Activated naive CD8-positive, alpha-beta T cell treated with anti-CD3 and anti-CD28 coated beads, Interleukin-2, amount 50 U/mL, for 24 hours (primary cell): ENCODE measurements at regions not wholly inside any gene's neighbourhood (a gene's known extent, or its start where the extent isn't known, plus 50 kb on each side); places are given as distances from the start of the nearest gene placed in this dataset.

Experiments used
- ATAC-seq: fragments of 150-1000 bp; cut with Tn5 transposase; one replicate; pipeline ENCODE4 v1.10.0; 2021
- DNase-seq: peaks from one replicate; pipeline ENCODE4 v3.0.0; 2021
- H3K27ac Mint-ChIP-seq: one replicate; pipeline ENCODE4 v1.8.0; 2021; ENCODE audit warnings: mild to moderate bottlenecking, mixed read lengths
- H3K27me3 Mint-ChIP-seq: one replicate; pipeline ENCODE4 v1.8.0; 2021; ENCODE audit warnings: mixed read lengths
- H3K36me3 Mint-ChIP-seq: one replicate; pipeline ENCODE4 v1.8.0; 2021; ENCODE audit warnings: low read depth, mixed read lengths
- H3K4me1 Mint-ChIP-seq: one replicate; pipeline ENCODE4 v1.8.0; 2021; ENCODE audit warnings: mixed read lengths
- H3K4me3 Mint-ChIP-seq: one replicate; pipeline ENCODE4 v1.8.0; 2021; ENCODE audit warnings: mild to moderate bottlenecking, moderate library complexity, mixed read lengths
- H3K9me3 Mint-ChIP-seq: one replicate; pipeline ENCODE4 v1.8.0; 2021; ENCODE audit warnings: mixed read lengths

DNA sequence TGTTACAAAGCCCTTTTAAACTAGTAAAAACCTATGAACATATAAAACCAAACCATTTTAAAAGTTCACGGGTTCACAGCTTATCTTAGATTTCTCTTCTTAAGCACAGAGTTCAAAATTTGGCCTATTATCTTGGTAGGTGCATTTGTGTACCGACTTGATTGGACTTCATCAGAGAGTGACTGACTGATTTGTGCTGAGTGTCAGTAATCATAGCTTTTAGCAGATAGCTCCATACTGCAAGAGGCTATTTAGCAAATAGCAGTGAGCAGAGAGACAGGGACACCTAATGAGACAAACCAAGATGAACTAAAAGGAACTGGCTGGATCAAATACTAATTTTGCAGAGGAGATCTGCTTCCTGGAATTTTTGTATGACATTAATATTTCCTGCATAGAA lies 274.5 kb downstream of the PRR16 start:
- H3K4me1 Mint-ChIP-seq: no peaks in the 10 kb centered on the region
- no peak overlapping the region for H3K27ac Mint-ChIP-seq
- H3K27me3 Mint-ChIP-seq: no peaks in the 10 kb centered on the region
- H3K9me3 Mint-ChIP-seq: peaks cover 7% of the 10 kb centered on the region
- H3K36me3 Mint-ChIP-seq: no peaks in the 10 kb centered on the region
- ATAC-seq (no peak), DNase-seq (no peak)
- H3K4me3 Mint-ChIP-seq: no peak overlapping the region

DNA sequence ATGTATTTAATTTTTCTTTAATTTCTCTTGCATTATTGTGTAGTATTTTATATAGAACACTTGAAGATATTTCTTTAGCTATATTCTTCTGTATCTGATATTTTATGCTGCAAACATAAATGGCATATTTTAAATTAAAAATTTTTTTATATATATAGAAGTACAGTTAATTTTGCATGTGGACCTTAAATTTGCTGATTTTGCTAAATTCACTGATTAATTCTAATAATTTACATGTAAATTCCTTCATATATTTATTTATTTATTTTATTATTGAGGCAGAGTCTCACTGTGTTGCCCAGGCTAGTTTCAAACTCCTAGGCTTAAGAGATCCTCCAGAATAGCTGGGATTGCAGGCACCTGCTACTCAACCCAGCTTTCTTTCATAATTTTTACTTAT lies 276.9 kb downstream of the PRR16 start:
- ATAC-seq: no peak
- no peak overlapping the region for H3K27ac Mint-ChIP-seq
- H3K36me3 Mint-ChIP-seq: no peaks in the 10 kb centered on the region
- peaks cover 3% of the 10 kb centered on the region for H3K9me3 Mint-ChIP-seq
- H3K4me1 Mint-ChIP-seq: no peaks in the 10 kb centered on the region
- no peaks in the 10 kb centered on the region for H3K27me3 Mint-ChIP-seq
- H3K4me3 Mint-ChIP-seq: no peak overlapping the region
- no peak for DNase-seq

DNA sequence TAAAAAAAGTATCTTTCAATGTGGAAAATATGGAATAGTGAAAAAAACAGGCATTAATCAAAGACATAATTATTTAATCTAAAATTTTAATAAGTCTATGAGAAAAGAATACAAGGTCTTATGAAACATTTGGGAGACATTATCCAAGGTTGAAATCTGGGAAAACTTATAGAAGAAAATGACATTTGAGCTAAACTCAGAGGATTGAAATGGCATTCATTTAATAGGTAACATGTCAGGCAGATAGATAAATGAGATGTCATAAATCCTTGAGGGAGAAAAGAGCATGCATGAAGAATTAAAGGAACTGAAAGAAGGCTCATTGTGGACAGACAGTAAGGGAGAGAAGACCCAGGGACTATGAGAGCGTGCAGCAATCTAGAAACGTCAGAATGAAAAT lies 284.4 kb downstream of the PRR16 start:
- DNase-seq (no peak), ATAC-seq (no peak)
- Mint-ChIP-seq H3K4me1 (no peaks in the 10 kb centered on the region), H3K9me3 (peaks cover 12% of the 10 kb centered on the region), H3K27ac (no peak overlapping the region), H3K36me3 (no peaks in the 10 kb centered on the region), H3K27me3 (no peaks in the 10 kb centered on the region), H3K4me3 (no peak overlapping the region)

DNA sequence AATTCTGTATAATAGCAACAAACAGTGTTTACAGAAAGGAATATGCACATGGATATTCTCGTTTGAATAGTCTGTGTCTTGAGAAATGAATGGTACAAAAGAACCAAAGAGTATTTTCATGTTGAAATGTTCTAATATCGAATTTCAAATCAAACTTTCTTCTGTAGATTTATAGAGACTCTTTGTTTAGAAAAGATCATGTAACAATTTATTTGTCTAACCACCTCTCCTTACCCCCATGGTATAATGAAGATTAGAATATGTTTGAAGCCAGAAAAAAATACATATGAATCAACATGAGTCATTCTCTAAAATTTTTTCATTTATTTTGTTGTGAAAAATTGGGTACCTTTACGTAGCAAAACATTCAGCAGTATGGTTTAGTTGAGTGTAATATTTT lies 285.6 kb downstream of the PRR16 start:
- H3K4me1 Mint-ChIP-seq: no peaks in the 10 kb centered on the region
- no peaks in the 10 kb centered on the region for H3K27me3 Mint-ChIP-seq
- no peak overlapping the region for H3K27ac Mint-ChIP-seq
- H3K9me3 Mint-ChIP-seq: peaks cover 14% of the 10 kb centered on the region
- no peak overlapping the region for H3K4me3 Mint-ChIP-seq
- ATAC-seq (no peak), DNase-seq (no peak)
- no peaks in the 10 kb centered on the region for H3K36me3 Mint-ChIP-seq

DNA sequence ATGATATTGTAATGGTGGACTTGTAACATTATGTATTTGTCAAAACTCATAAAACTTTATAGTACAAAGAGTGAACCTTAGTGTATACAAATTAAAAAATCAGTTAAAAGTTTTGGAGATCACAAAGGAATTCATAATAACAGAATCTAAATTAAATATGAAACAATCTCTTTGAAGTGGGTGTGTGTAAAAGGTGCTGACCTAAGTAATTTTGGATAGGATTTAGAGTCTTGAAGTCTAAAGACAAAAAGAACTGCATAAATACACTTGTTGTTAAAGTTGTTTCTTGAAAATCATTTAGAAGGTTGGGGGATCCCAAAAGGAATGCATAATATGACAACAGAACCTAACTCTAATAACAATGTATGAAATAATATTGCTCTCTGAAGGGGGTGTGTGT lies 295.5 kb downstream of the PRR16 start:
- Mint-ChIP-seq H3K27ac (no peak overlapping the region), H3K4me1 (no peaks in the 10 kb centered on the region), H3K9me3 (peaks cover 3% of the 10 kb centered on the region), H3K36me3 (no peaks in the 10 kb centered on the region), H3K27me3 (no peaks in the 10 kb centered on the region), H3K4me3 (no peak overlapping the region)
- no peak for DNase-seq
- ATAC-seq: no peak

DNA sequence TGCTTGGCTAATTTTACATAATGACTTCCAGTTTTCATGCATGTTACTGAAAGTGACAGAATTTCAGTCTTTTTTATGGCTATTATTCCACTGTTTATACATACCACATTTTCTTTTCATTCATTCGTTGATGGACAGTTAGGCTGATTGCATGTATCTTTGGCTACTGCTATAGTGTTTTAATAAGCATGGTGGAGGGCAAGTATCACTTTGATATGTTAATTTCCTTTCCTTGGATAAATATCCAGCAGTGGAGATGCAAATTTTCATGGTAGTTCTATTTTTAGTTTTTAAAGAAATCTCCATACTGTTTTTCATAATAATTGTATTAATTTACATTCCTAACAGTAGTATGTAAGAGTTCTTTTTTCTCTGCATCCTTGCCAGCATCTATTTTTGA lies 297.9 kb downstream of the PRR16 start:
- DNase-seq: no peak
- Mint-ChIP-seq H3K27ac (no peak overlapping the region), H3K27me3 (no peaks in the 10 kb centered on the region), H3K9me3 (peaks cover 3% of the 10 kb centered on the region), H3K4me3 (no peak overlapping the region), H3K4me1 (no peaks in the 10 kb centered on the region), H3K36me3 (no peaks in the 10 kb centered on the region)
- no peak for ATAC-seq

- Mint-ChIP-seq H3K27me3 (no peaks in the 10 kb centered on the region), H3K36me3 (no peaks in the 10 kb centered on the region)
- DNase-seq: no peak
These were observed 301.1 kb downstream of the PRR16 start for GRCh38 chr5:120765189-120765588.

GRCh38 chr5:120767178-120767820 lies 303.2 kb downstream of the PRR16 start:
- Mint-ChIP-seq H3K9me3 (peaks cover 3% of the 10 kb centered on the region), H3K27me3 (no peaks in the 10 kb centered on the region), H3K4me1 (no peaks in the 10 kb centered on the region), H3K27ac (no peak overlapping the region), H3K36me3 (no peaks in the 10 kb centered on the region), H3K4me3 (no peak overlapping the region)
- DNase-seq: no peak
- no peak for ATAC-seq

More at GRCh38 chr5:120765189-120765588, 301.1 kb downstream of the PRR16 start:
- Mint-ChIP-seq H3K27ac (no peak overlapping the region), H3K4me3 (no peak overlapping the region), H3K9me3 (peaks cover 3% of the 10 kb centered on the region), H3K4me1 (no peaks in the 10 kb centered on the region)
- ATAC-seq: no peak

DNA sequence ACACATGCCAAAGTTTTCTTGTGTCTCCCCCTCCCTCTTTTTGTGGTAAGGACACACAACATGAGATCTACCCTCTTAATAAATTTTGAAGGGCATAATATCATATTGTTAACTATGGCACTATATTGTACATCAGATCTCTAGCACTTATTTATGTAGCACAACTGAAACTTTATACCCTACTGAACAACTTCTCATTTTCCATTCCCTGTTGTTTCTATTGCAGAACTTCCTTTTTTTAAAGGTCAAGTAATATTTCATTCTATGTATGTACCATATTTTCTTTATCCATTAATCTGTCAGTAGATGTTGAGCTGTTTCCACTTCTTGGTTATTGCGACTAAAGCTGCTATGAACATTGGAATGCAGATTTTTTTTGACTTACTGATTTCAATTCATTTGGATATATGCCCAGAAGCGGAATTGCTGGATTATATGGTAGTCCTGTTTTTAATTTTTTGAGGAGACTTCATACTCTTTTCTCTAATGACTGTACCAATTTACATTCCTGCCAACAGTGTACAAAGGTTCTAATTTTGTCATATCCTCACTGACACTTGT lies 305.3 kb downstream of the PRR16 start:
- no peaks in the 10 kb centered on the region for H3K36me3 Mint-ChIP-seq
- ATAC-seq: no peak
- DNase-seq: no peak
- H3K4me3 Mint-ChIP-seq: no peak overlapping the region
- H3K9me3 Mint-ChIP-seq: peaks cover 3% of the 10 kb centered on the region
- no peak overlapping the region for H3K27ac Mint-ChIP-seq
- no peaks in the 10 kb centered on the region for H3K27me3 Mint-ChIP-seq
- H3K4me1 Mint-ChIP-seq: no peaks in the 10 kb centered on the region

DNA sequence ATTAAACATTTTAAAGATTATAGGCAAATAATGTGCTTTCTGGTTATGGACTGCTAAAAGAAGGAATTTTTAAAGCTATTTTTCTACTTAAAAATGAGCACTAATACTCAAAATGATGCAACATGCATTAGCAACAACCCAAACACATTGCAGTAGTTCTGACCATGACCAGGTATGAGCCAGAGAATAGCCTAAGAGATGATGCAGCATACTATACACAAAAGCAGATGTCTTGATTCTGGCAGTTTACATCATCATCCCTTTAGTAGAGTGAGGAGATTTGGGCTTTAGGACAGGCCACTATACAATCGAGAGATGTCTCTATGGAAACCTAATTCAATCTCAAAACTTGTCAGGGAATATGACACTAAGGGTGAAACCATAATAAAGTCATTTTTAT lies 307.1 kb downstream of the PRR16 start:
- no peak for DNase-seq
- peaks cover 4% of the 10 kb centered on the region for H3K9me3 Mint-ChIP-seq
- H3K4me1 Mint-ChIP-seq: no peaks in the 10 kb centered on the region
- no peak overlapping the region for H3K4me3 Mint-ChIP-seq
- no peak overlapping the region for H3K27ac Mint-ChIP-seq
- no peaks in the 10 kb centered on the region for H3K27me3 Mint-ChIP-seq
- ATAC-seq: no peak
- H3K36me3 Mint-ChIP-seq: no peaks in the 10 kb centered on the region

DNA sequence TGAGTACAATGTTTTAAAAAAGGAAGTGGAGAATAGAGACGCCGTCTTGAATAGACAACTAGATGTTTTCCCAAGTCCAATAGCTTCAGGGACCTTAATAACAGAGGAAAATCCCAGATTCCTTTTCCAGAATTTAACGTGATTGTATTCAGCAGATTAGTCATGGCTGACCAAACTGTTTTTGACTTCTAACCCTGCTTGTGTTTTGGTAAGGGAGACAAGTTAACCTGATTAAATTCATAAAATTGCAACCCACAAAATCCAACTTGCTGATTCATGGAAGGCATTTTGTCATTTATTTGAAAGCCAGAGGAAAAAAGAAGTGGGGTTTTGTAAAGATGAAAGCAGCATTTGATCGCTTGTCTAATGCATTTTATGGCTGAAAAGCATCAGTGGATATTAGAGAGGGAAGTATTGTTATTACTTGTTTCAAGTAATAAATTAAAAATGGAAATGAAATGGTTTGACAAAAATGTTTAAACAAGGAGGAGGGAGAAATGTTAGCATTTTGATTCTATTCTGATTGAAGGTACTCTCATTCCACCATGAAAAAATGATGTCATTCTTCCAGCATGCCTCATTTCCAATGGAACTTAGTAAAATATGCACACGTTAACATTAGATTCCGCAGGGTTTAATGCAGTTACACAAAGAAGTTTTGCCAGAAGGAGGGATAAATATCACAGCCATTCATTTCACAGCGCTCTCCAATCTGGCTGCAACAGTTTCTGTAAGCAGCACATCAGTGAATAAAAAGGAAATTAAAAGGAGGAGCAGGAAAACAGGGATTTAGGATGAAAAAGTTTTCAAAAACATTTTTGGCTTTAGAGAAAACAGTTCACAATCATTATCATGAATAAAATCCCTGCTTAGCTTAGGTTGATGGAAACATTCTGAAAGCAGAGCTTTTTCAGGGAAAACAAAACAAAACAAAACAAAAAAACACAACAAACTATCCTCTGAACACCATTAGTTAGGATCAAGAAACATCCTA lies 314.7 kb downstream of the PRR16 start:
- no peak for ATAC-seq
- H3K4me3 Mint-ChIP-seq: no peak overlapping the region
- no peak for DNase-seq
- no peaks in the 10 kb centered on the region for H3K4me1 Mint-ChIP-seq
- H3K36me3 Mint-ChIP-seq: no peaks in the 10 kb centered on the region
- H3K27ac Mint-ChIP-seq: no peak overlapping the region
- peaks cover 4% of the 10 kb centered on the region for H3K9me3 Mint-ChIP-seq
- no peaks in the 10 kb centered on the region for H3K27me3 Mint-ChIP-seq

DNA sequence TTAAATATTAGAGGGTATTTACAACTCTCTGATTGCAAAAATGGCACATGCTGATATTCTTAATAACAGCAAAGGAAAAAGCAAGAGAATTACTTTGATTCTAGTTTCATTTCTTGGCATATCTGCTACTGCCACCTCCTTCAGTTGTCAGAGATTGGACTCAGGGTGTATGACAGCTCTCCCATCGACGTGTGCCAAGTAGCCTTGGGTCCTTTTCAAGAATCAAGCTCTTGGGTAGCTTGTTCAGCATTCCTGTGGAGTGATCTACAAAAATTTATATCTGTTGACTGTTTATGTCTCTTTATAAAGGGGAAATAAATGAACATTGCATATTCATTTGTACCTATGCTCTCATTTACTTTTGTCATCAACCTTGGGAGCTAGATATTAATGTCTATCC lies 315.6 kb downstream of the PRR16 start:
- ATAC-seq (no peak), DNase-seq (no peak)
- Mint-ChIP-seq H3K27me3 (no peaks in the 10 kb centered on the region), H3K36me3 (no peaks in the 10 kb centered on the region), H3K27ac (no peak overlapping the region), H3K4me3 (no peak overlapping the region), H3K9me3 (peaks cover 8% of the 10 kb centered on the region), H3K4me1 (no peaks in the 10 kb centered on the region)

- H3K4me3 Mint-ChIP-seq: no peak overlapping the region
- H3K9me3 Mint-ChIP-seq: peaks cover 12% of the 10 kb centered on the region
- H3K27me3 Mint-ChIP-seq: no peaks in the 10 kb centered on the region
- ATAC-seq (no peak), DNase-seq (no peak)
- H3K36me3 Mint-ChIP-seq: no peaks in the 10 kb centered on the region
- H3K27ac Mint-ChIP-seq: no peak overlapping the region
- H3K4me1 Mint-ChIP-seq: no peaks in the 10 kb centered on the region
These were observed 324.4 kb downstream of the PRR16 start for GRCh38 chr5:120788481-120788880.

DNA sequence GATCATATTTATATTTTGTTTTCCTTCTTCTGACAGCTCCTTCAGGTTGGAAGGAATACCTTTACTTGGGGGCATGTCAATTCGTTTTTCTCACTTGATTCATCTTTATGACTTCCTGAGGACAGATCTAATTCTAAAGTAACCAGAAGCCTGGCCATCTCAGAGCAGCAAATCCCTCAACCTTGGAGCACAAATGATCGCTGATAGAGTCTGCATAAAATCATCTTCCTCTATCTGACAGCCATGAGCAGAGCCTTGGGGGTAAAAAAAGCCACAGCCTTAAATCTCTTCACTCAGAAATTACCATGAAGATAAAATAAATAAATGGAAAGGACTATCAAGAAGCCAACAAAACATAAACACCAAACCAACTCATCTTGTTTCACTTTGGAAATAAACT lies 325.8 kb downstream of the PRR16 start:
- no peaks in the 10 kb centered on the region for H3K27me3 Mint-ChIP-seq
- DNase-seq (no peak), ATAC-seq (no peak)
- peaks cover 8% of the 10 kb centered on the region for H3K9me3 Mint-ChIP-seq
- H3K36me3 Mint-ChIP-seq: no peaks in the 10 kb centered on the region
- H3K27ac Mint-ChIP-seq: no peak overlapping the region
- no peaks in the 10 kb centered on the region for H3K4me1 Mint-ChIP-seq
- H3K4me3 Mint-ChIP-seq: no peak overlapping the region

- Mint-ChIP-seq H3K27me3 (no peaks in the 10 kb centered on the region), H3K4me3 (no peak overlapping the region), H3K27ac (no peak overlapping the region), H3K9me3 (peaks cover 8% of the 10 kb centered on the region), H3K4me1 (no peaks in the 10 kb centered on the region), H3K36me3 (no peaks in the 10 kb centered on the region)
- no peak for DNase-seq
- ATAC-seq: no peak
These were observed 326.2 kb downstream of the PRR16 start for GRCh38 chr5:120790339-120790738.
